Trophoblast cell (in vitro differentiated cells and primary cell): ENCODE measurements at regions not wholly inside any gene's neighbourhood (a gene's known extent, or its start where the extent isn't known, plus 50 kb on each side); places are given as distances from the start of the nearest gene placed in this dataset.
A peak's percentile ranks its signal among the peaks of the same experiment; 100 is the strongest.

ENCODE experiments used
- DNase-seq, 2 donors: peaks; one replicate each; pipeline ENCODE4 v3.0.0-alpha.2; 2016
- H2AFZ ChIP-seq: 2 replicates; pipeline ENCODE4 v1.6.1; 2013; ENCODE audit warnings: low read length, moderate library complexity, mild to moderate bottlenecking; ENCODE audit not compliant: insufficient read depth, poor library complexity
- H2AK5ac ChIP-seq: 2 replicates; pipeline ENCODE4 v1.6.1; 2013; ENCODE audit warnings: mild to moderate bottlenecking, low read length
- H2BK120ac ChIP-seq: 2 replicates; pipeline ENCODE4 v1.6.1; 2013; ENCODE audit warnings: low read length, mild to moderate bottlenecking, moderate library complexity; ENCODE audit not compliant: insufficient read depth, poor library complexity
- H2BK12ac ChIP-seq: 2 replicates; pipeline ENCODE4 v1.6.1; 2013; ENCODE audit warnings: mild to moderate bottlenecking, low read length, moderate library complexity
- H2BK5ac ChIP-seq: 2 replicates; pipeline ENCODE4 v1.6.1; 2013; ENCODE audit warnings: low read length, low read depth, moderate library complexity, mild to moderate bottlenecking; ENCODE audit not compliant: poor library complexity
- H3K14ac ChIP-seq: 2 replicates; pipeline ENCODE4 v1.6.1; 2013; ENCODE audit warnings: mild to moderate bottlenecking, low read length
- H3K18ac ChIP-seq: 2 replicates; pipeline ENCODE4 v1.6.1; 2013; ENCODE audit warnings: mild to moderate bottlenecking, low read length
- H3K23ac ChIP-seq: 2 replicates; pipeline ENCODE4 v1.6.1; 2013; ENCODE audit warnings: low read length
- H3K27ac ChIP-seq: 2 replicates; pipeline ENCODE4 v1.5.1; 2013; ENCODE audit warnings: low read depth, mild to moderate bottlenecking, inconsistent platforms, low read length, moderate library complexity
- H3K27me3 ChIP-seq: 2 replicates; pipeline ENCODE4 v1.6.1; 2013; ENCODE audit warnings: inconsistent platforms, mild to moderate bottlenecking, low read length, moderate library complexity; ENCODE audit not compliant: insufficient read depth
- H3K36me3 ChIP-seq, 2 experiments: 1 replicate in 1 of 2; 2 replicates in 1 of 2; pipeline ENCODE4 v1.6.1; 2013; ENCODE audit warnings: low read length in 2 of 2, mild to moderate bottlenecking in 2 of 2, moderate library complexity in 1 of 2; ENCODE audit not compliant: insufficient read depth in 2 of 2, control insufficient read depth in 1 of 2
- H3K4ac ChIP-seq: 2 replicates; pipeline ENCODE4 v1.6.1; 2013; ENCODE audit warnings: low read depth, mild to moderate bottlenecking, low read length, moderate library complexity
- H3K4me1 ChIP-seq, 2 experiments: 1 replicate in 1 of 2; 2 replicates in 1 of 2; pipeline ENCODE4 v1.6.1; 2013; ENCODE audit warnings: low read length in 2 of 2, mild to moderate bottlenecking in 2 of 2, moderate library complexity in 1 of 2; ENCODE audit not compliant: insufficient read depth in 2 of 2, control insufficient read depth in 1 of 2
- H3K4me2 ChIP-seq: 2 replicates; pipeline ENCODE4 v1.6.1; 2013; ENCODE audit warnings: inconsistent platforms, mild to moderate bottlenecking, low read length, moderate library complexity
- H3K4me3 ChIP-seq: 2 replicates; pipeline ENCODE4 v1.5.1; 2013; ENCODE audit warnings: mild to moderate bottlenecking, low read depth, low read length, inconsistent platforms
- H3K79me1 ChIP-seq: one replicate; pipeline ENCODE4 v1.6.1; 2013; ENCODE audit warnings: low read length
- H3K79me2 ChIP-seq: 2 replicates; pipeline ENCODE4 v1.6.1; 2013; ENCODE audit warnings: low read length, mild to moderate bottlenecking; ENCODE audit not compliant: control insufficient read depth, insufficient read depth, poor library complexity
- H3K9ac ChIP-seq: 2 replicates; pipeline ENCODE4 v1.6.1; 2013; ENCODE audit warnings: mild to moderate bottlenecking, low read length
- H3K9me3 ChIP-seq: 2 replicates; pipeline ENCODE4 v1.6.1; 2013; ENCODE audit warnings: low read depth, mild to moderate bottlenecking, control low read depth, inconsistent platforms, low read length; ENCODE audit not compliant: insufficient read depth
- H4K12ac ChIP-seq: 2 replicates; pipeline ENCODE4 v1.6.1; 2013; ENCODE audit warnings: low read depth, mild to moderate bottlenecking, low read length, moderate library complexity
- H4K8ac ChIP-seq: 2 replicates; pipeline ENCODE4 v1.6.1; 2013; ENCODE audit warnings: low read depth, mild to moderate bottlenecking, low read length, moderate library complexity
- H4K91ac ChIP-seq: one replicate; pipeline ENCODE4 v1.6.1; 2013; ENCODE audit warnings: low read depth, mild to moderate bottlenecking, low read length, moderate library complexity
- WGBS: extraction: QIAGEN DNeasy Blood & Tissue Kit; methylation state at CpG from one replicate; pipeline ENCODE4 v1.1.7; 2013; ENCODE audit warnings: missing lambda C conversion rate; ENCODE audit not compliant: insufficient read length, insufficient coverage; ENCODE audit errors: extremely low coverage; 5-methylcytosine and 5-hydroxymethylcytosine counted together

DNA sequence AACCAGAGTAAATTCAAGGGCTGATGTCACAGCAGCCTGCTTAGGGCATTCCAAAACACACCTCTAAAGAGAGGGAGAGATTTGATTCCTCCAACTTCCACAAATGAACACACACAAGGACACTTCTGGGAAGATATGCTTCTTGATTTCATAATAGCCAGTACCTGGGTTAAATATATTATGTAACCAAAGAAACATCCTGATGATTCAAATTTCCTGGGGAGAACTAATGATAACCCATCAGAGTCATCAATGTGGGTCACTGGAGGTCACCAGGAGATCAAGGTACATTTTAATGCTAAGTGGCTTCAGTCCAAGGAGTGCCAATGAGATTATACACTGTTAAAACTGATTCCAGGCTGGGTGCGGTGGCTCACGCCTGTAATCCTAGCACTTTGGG is 54.0 kb upstream of the DOCK9 start:
- Histone ChIP-seq H3K9me3 (peaks cover 1% of the 10 kb centered on the region), H3K4ac (no peak overlapping the region), H3K23ac (no peak overlapping the region), H2BK120ac (no peak overlapping the region), H3K4me3 (no peak overlapping the region), H4K12ac (no peak overlapping the region), H3K14ac (no peak overlapping the region), H3K36me3 (peaks cover 0 to 2% of the 10 kb centered on the region in 2 experiments), H3K27ac (no peak overlapping the region), H3K18ac (no peak overlapping the region), H2AFZ (no peak overlapping the region), H2BK5ac (no peak overlapping the region), H4K8ac (no peak overlapping the region), H3K27me3 (no peaks in the 10 kb centered on the region), H2AK5ac (no peak overlapping the region), H4K91ac (no peak overlapping the region), H3K79me2 (peaks cover 2% of the 10 kb centered on the region), H3K4me1 (peaks cover 2 to 3% of the 10 kb centered on the region in 2 experiments), H3K4me2 (no peak overlapping the region), H3K79me1 (no peaks in the 10 kb centered on the region), H3K9ac (no peak overlapping the region), H2BK12ac (no peak overlapping the region)
- no CpG with 5 or more reads among the region's 2 CpGs for WGBS
- peak; percentile 44 to 55 for DNase-seq

GRCh38 chr13:99033814-99034213 is 56.0 kb upstream of the DOCK9 start:
- no peak overlapping the region for H2BK5ac ChIP-seq
- no peak overlapping the region for H2AFZ ChIP-seq
- H2BK12ac ChIP-seq, result no peak overlapping the region
- H3K9ac ChIP-seq, result no peak overlapping the region
- H3K27ac ChIP-seq, result no peak overlapping the region
- no peaks in the 10 kb centered on the region for H3K79me1 ChIP-seq
- no peaks in the 10 kb centered on the region for H3K79me2 ChIP-seq
- H4K12ac ChIP-seq, result no peak overlapping the region
- peaks cover 1% of the 10 kb centered on the region for H3K9me3 ChIP-seq
- H4K91ac ChIP-seq, result no peak overlapping the region
- DNase-seq, result peak in 1 of 2 donors; percentile 51
- H3K36me3 ChIP-seq, result peaks cover 0 to 2% of the 10 kb centered on the region in 2 experiments
- no peak overlapping the region for H3K4me3 ChIP-seq
- no peak overlapping the region for H3K18ac ChIP-seq
- H3K27me3 ChIP-seq, result no peaks in the 10 kb centered on the region
- H3K23ac ChIP-seq, result no peak overlapping the region
- H4K8ac ChIP-seq, result no peak overlapping the region
- H3K14ac ChIP-seq, result no peak overlapping the region
- H2AK5ac ChIP-seq, result no peak overlapping the region
- no peak overlapping the region for H2BK120ac ChIP-seq
- H3K4me2 ChIP-seq, result no peak overlapping the region
- no peak overlapping the region for H3K4ac ChIP-seq
- H3K4me1 ChIP-seq, result peaks cover 0 to 2% of the 10 kb centered on the region in 2 experiments

DNA sequence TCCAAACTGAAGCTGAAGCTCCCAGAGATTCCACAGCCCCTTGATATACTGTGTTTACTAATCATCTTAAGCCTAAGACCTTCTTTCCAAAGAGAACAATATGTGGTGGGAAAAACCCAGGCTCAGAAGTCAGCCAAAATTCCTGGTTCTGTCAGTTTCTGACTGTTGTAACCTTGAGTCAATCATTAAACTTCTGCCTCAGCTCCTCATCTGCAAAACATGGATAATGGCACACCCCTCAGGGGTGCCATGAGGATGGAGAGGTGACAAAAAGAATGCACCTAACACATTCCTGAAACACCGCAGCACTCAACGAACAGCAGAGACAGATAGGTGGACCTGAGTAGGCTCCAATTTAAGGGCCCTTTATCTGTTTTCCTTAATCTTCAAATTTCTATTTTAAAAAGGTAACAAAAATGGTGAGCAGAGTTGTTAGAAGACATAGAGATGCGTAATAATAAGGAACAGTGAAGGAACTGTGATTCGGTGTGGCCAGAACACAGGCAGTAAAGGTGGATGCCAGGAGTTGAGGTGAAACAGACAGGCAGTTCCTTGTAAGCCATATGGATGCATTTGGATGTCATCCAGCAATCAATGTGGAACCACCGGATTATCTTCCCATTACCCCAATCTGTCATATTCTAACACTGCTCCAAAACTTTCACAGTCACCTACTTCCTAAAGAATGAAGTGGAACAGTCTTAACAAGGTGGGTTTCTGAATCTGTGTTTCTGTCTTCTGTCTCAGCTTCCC is 56.6 kb upstream of the DOCK9 start:
- no peaks in the 10 kb centered on the region for H3K27me3 ChIP-seq
- no peak for DNase-seq
- H2AK5ac ChIP-seq, result peak overlapping the region; percentile 93
- H2BK120ac ChIP-seq, result no peak overlapping the region
- H2AFZ ChIP-seq, result no peak overlapping the region
- H3K4me2 ChIP-seq, result no peak overlapping the region
- H3K9me3 ChIP-seq, result peaks cover 1% of the 10 kb centered on the region
- H3K14ac ChIP-seq, result no peak overlapping the region
- H3K9ac ChIP-seq, result no peak overlapping the region
- H3K18ac ChIP-seq, result no peak overlapping the region
- H3K4ac ChIP-seq, result no peak overlapping the region
- H3K4me1 ChIP-seq, result peaks cover 0 to 2% of the 10 kb centered on the region in 2 experiments
- H4K8ac ChIP-seq, result no peak overlapping the region
- no peak overlapping the region for H3K4me3 ChIP-seq
- H2BK5ac ChIP-seq, result no peak overlapping the region
- H4K12ac ChIP-seq, result no peak overlapping the region
- H3K23ac ChIP-seq, result no peak overlapping the region
- H3K36me3 ChIP-seq, result peaks cover 0 to 2% of the 10 kb centered on the region in 2 experiments
- no peaks in the 10 kb centered on the region for H3K79me2 ChIP-seq
- WGBS, result no CpG with 5 or more reads among the region's 5 CpGs
- H3K27ac ChIP-seq, result no peak overlapping the region
- no peaks in the 10 kb centered on the region for H3K79me1 ChIP-seq
- no peak overlapping the region for H4K91ac ChIP-seq
- no peak overlapping the region for H2BK12ac ChIP-seq

GRCh38 chr13:99035715-99036114 is 57.9 kb upstream of the DOCK9 start:
- Histone ChIP-seq H2AFZ (no peak overlapping the region), H3K27ac (no peak overlapping the region), H3K4me3 (no peak overlapping the region), H2BK5ac (no peak overlapping the region), H3K79me1 (no peaks in the 10 kb centered on the region), H3K4ac (no peak overlapping the region), H3K4me1 (peaks cover 0 to 2% of the 10 kb centered on the region in 2 experiments), H3K27me3 (no peaks in the 10 kb centered on the region), H3K23ac (no peak overlapping the region), H3K18ac (no peak overlapping the region), H4K12ac (no peak overlapping the region), H4K8ac (no peak overlapping the region), H3K4me2 (no peak overlapping the region), H3K9me3 (peaks cover 1% of the 10 kb centered on the region), H3K14ac (no peak overlapping the region), H2BK120ac (no peak overlapping the region), H3K9ac (no peak overlapping the region), H2AK5ac (no peak overlapping the region), H3K79me2 (no peaks in the 10 kb centered on the region), H4K91ac (no peak overlapping the region), H2BK12ac (no peak overlapping the region), H3K36me3 (peaks cover 0 to 2% of the 10 kb centered on the region in 2 experiments)
- no CpG with 5 or more reads among the region's 5 CpGs for WGBS
- DNase-seq, result no peak
